ENCODE measurements at regions not wholly inside any gene's neighbourhood (a gene's known extent, or its start where the extent isn't known, plus 50 kb on each side); places are given as distances from the start of the nearest gene placed in this dataset.

DNA sequence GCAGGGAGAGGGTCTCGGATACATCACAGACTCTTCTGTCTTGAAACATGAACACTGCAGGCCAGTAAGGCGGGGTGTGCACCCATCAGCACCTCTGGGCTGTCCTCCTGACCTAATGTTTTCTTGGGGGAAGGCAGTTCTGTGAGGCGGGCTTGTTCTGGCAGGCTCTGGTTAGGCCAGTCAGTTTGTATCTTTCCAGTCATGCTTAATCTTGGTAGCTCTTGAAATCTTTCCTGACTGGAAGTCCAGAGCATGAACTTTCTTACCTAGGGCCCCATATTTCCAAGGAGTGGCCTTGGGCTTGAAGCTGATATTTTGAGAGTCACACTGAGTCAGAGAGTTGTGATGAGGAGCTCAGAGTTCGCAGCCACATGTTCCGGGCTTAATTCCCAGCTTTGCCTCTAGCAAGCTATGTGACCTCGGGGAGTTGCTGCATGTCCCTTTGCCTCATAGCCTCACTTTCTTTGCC, 54.2 kb upstream of the RASSF6 start (continued):
- TF ChIP-seq, protein P1, sequence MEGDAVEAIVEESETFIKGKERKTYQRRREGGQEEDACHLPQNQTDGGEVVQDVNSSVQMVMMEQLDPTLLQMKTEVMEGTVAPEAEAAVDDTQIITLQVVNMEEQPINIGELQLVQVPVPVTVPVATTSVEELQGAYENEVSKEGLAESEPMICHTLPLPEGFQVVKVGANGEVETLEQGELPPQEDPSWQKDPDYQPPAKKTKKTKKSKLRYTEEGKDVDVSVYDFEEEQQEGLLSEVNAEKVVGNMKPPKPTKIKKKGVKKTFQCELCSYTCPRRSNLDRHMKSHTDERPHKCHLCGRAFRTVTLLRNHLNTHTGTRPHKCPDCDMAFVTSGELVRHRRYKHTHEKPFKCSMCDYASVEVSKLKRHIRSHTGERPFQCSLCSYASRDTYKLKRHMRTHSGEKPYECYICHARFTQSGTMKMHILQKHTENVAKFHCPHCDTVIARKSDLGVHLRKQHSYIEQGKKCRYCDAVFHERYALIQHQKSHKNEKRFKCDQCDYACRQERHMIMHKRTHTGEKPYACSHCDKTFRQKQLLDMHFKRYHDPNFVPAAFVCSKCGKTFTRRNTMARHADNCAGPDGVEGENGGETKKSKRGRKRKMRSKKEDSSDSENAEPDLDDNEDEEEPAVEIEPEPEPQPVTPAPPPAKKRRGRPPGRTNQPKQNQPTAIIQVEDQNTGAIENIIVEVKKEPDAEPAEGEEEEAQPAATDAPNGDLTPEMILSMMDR (conservative IDR thresholded peaks at IDR 0.05; ENCODE audit: low read depth in 2 of 2) = no peak
- TF ChIP-seq, protein P2, sequence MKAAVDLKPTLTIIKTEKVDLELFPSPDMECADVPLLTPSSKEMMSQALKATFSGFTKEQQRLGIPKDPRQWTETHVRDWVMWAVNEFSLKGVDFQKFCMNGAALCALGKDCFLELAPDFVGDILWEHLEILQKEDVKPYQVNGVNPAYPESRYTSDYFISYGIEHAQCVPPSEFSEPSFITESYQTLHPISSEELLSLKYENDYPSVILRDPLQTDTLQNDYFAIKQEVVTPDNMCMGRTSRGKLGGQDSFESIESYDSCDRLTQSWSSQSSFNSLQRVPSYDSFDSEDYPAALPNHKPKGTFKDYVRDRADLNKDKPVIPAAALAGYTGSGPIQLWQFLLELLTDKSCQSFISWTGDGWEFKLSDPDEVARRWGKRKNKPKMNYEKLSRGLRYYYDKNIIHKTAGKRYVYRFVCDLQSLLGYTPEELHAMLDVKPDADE (IDR thresholded peaks at IDR 0.05) = no peak
- TF ChIP-seq ZNF331 (CRISPR knock-in tag; IDR thresholded peaks at IDR 0.05; ENCODE audit: low read depth) (no peak), JUNB (IDR thresholded peaks at IDR 0.05; ENCODE audit: unreplicated experiment) (no peak), ZNF114 (CRISPR knock-in tag; IDR thresholded peaks at IDR 0.05) (no peak), POLR2AphosphoS5 (IDR thresholded peaks at IDR 0.05; ENCODE audit: low read depth) (no peak)

DNA sequence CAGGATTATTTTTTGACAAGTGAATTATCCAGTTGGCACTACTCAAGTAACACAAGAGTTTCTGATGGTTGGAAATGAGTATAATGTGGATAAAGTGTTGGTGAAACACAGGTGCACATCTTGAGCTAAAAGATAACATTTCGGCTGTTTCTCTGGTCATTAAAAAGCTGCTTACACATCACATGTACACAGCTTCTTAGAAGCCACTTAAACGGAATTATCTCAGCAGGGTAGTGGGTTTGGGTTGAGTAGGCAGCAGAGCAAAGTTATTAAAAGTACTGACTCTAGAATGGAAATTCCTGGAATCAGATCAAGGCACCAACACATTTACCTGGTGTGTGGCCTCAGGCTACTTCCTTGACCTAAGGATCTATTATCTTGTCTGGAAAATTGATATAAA, 55.4 kb upstream of the RASSF6 start:
- Mint-ChIP-seq H3K9me3 (peaks cover 6% of the 10 kb centered on the region; the same call in 2 of the 3 replicates), H3K4me1 (no peaks in the 10 kb centered on the region), H3K4me3 (no peak overlapping the region)
- TF ChIP-seq, protein P2 (IDR thresholded peaks at IDR 0.05) = no peak
- TF ChIP-seq NANOG (IDR thresholded peaks at IDR 0.05; ENCODE audit: borderline replicate concordance) (no peak), ZNF331 (CRISPR knock-in tag; IDR thresholded peaks at IDR 0.05; ENCODE audit: low read depth) (no peak), STAT1 (IDR thresholded peaks at IDR 0.05; ENCODE audit: unreplicated experiment) (no peak), EZH2 (IDR thresholded peaks at IDR 0.05; ENCODE audit: low read depth, unreplicated experiment) (no peak), EZH2phosphoT487 (IDR thresholded peaks at IDR 0.05; ENCODE audit: unreplicated experiment) (no peak), ZNF114 (CRISPR knock-in tag; IDR thresholded peaks at IDR 0.05) (no peak), POLR2AphosphoS5 (IDR thresholded peaks at IDR 0.05; ENCODE audit: low read depth) (no peak), JUNB (IDR thresholded peaks at IDR 0.05; ENCODE audit: unreplicated experiment) (no peak)
- TF ChIP-seq, protein P3, sequence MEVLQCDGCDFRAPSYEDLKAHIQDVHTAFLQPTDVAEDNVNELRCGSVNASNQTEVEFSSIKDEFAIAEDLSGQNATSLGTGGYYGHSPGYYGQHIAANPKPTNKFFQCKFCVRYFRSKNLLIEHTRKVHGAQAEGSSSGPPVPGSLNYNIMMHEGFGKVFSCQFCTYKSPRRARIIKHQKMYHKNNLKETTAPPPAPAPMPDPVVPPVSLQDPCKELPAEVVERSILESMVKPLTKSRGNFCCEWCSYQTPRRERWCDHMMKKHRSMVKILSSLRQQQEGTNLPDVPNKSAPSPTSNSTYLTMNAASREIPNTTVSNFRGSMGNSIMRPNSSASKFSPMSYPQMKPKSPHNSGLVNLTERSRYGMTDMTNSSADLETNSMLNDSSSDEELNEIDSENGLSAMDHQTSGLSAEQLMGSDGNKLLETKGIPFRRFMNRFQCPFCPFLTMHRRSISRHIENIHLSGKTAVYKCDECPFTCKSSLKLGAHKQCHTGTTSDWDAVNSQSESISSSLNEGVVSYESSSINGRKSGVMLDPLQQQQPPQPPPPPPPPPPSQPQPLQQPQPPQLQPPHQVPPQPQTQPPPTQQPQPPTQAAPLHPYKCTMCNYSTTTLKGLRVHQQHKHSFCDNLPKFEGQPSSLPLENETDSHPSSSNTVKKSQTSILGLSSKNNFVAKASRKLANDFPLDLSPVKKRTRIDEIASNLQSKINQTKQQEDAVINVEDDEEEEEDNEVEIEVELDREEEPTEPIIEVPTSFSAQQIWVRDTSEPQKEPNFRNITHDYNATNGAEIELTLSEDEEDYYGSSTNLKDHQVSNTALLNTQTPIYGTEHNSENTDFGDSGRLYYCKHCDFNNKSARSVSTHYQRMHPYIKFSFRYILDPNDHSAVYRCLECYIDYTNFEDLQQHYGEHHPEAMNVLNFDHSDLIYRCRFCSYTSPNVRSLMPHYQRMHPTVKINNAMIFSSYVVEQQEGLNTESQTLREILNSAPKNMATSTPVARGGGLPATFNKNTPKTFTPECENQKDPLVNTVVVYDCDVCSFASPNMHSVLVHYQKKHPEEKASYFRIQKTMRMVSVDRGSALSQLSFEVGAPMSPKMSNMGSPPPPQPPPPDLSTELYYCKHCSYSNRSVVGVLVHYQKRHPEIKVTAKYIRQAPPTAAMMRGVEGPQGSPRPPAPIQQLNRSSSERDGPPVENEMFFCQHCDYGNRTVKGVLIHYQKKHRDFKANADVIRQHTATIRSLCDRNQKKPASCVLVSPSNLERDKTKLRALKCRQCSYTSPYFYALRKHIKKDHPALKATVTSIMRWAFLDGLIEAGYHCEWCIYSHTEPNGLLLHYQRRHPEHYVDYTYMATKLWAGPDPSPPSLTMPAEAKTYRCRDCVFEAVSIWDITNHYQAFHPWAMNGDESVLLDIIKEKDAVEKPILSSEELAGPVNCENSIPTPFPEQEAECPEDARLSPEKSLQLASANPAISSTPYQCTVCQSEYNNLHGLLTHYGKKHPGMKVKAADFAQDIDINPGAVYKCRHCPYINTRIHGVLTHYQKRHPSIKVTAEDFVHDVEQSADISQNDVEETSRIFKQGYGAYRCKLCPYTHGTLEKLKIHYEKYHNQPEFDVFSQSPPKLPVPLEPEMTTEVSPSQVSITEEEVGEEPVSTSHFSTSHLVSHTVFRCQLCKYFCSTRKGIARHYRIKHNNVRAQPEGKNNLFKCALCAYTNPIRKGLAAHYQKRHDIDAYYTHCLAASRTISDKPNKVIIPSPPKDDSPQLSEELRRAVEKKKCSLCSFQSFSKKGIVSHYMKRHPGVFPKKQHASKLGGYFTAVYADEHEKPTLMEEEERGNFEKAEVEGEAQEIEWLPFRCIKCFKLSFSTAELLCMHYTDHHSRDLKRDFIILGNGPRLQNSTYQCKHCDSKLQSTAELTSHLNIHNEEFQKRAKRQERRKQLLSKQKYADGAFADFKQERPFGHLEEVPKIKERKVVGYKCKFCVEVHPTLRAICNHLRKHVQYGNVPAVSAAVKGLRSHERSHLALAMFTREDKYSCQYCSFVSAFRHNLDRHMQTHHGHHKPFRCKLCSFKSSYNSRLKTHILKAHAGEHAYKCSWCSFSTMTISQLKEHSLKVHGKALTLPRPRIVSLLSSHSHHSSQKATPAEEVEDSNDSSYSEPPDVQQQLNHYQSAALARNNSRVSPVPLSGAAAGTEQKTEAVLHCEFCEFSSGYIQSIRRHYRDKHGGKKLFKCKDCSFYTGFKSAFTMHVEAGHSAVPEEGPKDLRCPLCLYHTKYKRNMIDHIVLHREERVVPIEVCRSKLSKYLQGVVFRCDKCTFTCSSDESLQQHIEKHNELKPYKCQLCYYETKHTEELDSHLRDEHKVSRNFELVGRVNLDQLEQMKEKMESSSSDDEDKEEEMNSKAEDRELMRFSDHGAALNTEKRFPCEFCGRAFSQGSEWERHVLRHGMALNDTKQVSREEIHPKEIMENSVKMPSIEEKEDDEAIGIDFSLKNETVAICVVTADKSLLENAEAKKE (CRISPR knock-in tag; IDR thresholded peaks at IDR 0.05) = no peak

More for the DNA sequence above, 55.4 kb upstream of the RASSF6 start:
- Histone ChIP-seq H3K4me1 (ENCODE audit: insufficient read depth) (no peaks in the 10 kb centered on the region), H3F3A (replicated peaks; ENCODE audit: low read depth) (no peaks in the 10 kb centered on the region), H3K27me3 (ENCODE audit: insufficient read depth) (no peaks in the 10 kb centered on the region), H3K27ac (ENCODE audit: low read depth) (no peak overlapping the region), H3K79me2 (replicated peaks; ENCODE audit: insufficient read depth) (no peaks in the 10 kb centered on the region), H4K20me1 (replicated peaks; ENCODE audit: insufficient read depth) (no peaks in the 10 kb centered on the region), H2AFZ (0 out of 2 replicates have a peak overlapping the region, but pooled peaks have one; percentile 23), H3K36me3 (ENCODE audit: insufficient read depth) (no peaks in the 10 kb centered on the region), H3K9me2 (ENCODE audit: insufficient read depth) (peaks cover 7% of the 10 kb centered on the region; the same call in 1 of the 2 replicates), H3K4me2 (no peak overlapping the region), H3K4me3 (no peak overlapping the region)
- Mint-ChIP-seq H3K27me3 (ENCODE audit: insufficient read depth, low read depth, poor library complexity) (peaks cover 8% of the 10 kb centered on the region), H3K27ac (no peak overlapping the region), H3K36me3 (ENCODE audit: low read depth) (peaks cover 5% of the 10 kb centered on the region; the same call in 2 of the 3 replicates)
- ATAC-seq (no peak), DNase-seq (ENCODE audit: low spot score) (no peak)

All from GM23338 (cell line).